KBM-7 (cell line): ENCODE measurements at regions not wholly inside any gene's neighbourhood (a gene's known extent, or its start where the extent isn't known, plus 50 kb on each side); places are given as distances from the start of the nearest gene placed in this dataset.

Experiments
- DNase-seq: peaks from one replicate; pipeline ENCODE4 v3.0.0-alpha.2; 2015
- in situ Hi-C: fragments of 300-500 bp; cut with MboI; formaldehyde crosslinking; loops from 2 replicates; pipeline ENCODE4 v1.14.3; 2020; ENCODE audit warnings: low sequenced_read_pairs, low pct_unique_long_range_greater_than_20kb, mixed read lengths

DNA sequence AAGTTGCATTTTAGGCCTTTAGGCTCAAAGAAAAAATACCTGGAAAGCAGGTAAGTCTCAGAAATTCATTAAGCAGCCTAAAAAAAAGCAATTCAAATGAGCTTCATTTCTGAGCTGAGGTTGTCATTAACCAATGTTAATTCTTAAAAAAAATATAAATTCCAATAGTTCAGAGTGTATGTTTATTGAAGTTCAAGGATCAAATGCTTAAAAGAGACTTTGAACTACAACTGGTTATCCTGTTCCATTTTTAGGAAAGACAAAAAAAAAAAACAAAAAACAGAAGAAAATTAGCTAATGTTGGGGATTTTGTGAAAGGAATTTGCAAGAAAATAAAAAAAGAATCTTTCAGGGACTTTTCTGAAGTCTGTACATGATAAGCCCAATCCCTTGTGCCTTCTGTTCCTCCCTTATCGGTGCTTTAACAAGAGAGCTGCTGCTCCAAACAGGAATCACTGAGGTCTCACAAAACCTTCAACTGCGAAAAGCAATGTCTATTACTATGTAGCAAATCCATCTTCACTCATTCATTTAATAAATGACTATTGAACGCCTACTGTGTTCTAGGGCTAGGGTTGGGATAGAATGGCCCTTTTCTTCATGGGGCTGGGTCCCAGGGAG, 90.3 kb downstream of the FOXF2 start:
- no peak for DNase-seq

DNA sequence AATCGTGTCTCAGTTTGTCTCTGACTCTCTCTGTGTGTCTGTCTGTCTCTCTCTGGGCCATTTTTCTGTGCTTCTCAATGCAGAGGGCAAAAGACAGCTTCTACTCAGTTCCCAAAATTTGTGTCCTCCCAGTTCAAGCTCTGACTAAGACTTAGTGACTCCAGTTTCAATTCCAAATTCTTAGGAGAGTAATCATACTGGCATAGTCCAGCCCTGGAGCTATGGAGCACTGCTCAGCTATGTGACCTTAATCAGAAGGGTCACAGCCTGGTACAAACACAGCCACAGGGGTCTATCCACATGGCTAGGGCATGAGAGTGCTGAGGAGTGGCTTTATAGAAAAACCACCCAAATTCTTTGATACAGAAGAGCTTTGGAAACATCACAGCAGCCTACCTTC, 91.9 kb downstream of the FOXF2 start:
- no peak for DNase-seq

More for the DNA sequence above, 90.3 kb downstream of the FOXF2 start:
- in situ Hi-C loops = no loop called here

DNA sequence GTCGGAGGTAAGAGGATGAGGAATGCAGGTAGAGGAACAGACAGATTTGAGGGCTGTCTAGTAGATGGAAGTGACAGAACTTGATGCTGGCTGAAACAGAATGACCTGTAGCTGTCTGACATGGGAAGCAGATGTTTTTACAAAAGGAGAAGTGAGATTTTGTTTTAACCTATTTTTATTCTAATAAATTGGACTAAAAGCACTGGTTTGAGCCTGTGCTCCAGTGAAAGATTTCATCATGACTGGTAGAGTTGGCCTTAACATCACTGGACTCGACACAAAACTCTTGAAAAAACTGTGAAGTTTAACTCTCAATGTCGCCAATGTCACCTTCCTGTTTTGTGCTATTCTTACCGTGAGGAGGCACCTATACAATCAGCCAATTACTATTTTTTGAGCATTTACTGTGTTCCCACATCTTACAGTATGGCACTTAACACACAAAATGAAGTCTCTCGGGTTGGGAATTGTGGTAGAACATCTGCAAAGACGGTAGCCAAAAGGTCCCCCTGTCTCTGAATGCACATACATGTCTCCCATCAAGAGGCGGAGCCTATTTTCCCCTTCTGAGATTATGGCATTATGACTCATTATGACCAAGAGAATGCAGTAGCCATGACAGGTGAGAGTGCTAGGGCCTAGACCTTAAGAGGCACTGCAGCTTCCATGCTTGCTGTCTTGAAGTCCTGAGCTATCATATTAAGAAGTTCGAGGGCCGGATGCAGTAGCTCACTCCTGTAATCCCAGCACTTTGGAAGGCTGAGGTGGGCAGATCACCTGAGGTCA, 93.2 kb downstream of the FOXF2 start:
- DNase-seq = no peak
- in situ Hi-C loops = no loop called here

More for the DNA sequence above, 91.9 kb downstream of the FOXF2 start:
- in situ Hi-C loops = no loop called here

DNA sequence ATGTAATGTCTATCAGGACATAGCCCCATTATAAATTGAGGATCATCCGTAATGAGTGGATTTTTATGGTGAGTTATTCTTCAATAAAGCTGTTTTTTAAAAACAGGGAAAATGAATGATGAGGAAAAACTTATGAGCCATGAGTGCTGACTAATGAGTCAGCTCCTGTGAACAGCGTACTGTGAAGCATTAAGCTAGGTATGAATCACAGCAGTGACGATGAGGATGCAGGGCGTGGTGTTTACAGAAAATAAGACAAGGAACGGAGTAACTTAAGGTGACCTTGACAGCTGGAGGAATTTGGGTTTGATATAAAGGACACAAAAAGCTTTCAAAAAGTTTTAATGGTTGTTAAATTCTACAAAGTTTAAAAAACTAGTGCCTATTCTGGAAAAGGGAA, 96.3 kb downstream of the FOXF2 start:
- no peak for DNase-seq

DNA sequence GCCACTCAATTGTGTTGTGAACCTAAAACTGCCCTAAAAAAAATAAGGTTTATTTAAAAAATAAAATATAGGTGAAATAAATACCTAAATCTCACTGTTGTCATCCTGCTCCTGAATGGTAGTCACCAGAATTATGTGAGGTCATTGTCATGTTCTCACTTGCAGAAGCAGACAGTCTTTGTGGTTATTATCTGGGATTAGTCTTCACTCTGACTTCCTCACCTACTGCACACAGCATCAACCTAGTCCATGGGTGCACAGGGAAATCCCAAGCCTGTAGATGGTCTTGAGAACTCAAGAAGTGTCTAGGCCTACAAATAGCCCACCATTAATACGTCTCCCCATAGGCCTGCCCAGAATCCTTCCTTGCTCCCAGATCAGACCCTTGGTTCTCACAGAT, 97.0 kb downstream of the FOXF2 start:
- in situ Hi-C loops = no loop called here
- no peak for DNase-seq

More for the DNA sequence above, 96.3 kb downstream of the FOXF2 start:
- in situ Hi-C loops = no loop called here

DNA sequence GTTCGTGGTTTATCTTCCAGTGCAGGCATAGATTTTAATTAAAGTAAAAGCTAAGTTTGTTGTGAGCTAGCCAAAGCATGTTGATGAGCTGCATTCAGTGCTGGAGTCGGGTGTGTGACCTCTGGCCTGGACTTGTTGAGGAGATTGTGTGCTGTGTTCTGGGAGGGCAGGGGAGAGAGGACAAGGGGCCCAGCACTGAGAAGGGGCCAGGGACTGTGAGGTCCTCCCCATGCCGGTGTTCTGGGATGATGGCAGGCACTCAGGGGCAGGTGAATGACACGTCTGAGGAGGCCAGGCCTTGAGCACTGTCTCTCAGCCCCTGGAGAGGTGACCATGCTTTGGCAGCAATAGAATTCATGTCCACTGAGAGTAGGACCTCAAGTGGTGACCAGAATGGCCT, 97.9 kb downstream of the FOXF2 start:
- DNase-seq = no peak
- in situ Hi-C loops = no loop called here

DNA sequence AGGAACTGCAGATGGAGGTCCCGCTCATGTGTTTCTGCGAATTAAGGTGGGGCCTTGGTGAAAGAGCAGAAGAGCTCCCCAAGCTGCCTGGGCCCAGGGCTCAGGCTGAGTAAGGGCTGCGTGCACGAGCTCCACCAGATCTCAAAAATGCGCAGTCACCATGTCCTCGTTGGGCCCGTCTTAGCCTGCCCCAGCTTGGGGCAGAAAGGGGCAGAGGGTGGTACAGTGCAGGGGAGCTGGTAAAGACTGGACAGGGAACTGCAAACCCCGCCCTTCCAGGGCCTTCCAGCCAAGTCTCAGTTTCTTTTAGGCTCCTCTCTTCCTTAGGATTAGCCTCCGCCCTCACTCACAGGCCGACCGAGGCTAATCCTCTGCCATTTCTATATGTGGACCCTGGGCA, 101.6 kb downstream of the FOXF2 start:
- in situ Hi-C loops = no loop called here

DNA sequence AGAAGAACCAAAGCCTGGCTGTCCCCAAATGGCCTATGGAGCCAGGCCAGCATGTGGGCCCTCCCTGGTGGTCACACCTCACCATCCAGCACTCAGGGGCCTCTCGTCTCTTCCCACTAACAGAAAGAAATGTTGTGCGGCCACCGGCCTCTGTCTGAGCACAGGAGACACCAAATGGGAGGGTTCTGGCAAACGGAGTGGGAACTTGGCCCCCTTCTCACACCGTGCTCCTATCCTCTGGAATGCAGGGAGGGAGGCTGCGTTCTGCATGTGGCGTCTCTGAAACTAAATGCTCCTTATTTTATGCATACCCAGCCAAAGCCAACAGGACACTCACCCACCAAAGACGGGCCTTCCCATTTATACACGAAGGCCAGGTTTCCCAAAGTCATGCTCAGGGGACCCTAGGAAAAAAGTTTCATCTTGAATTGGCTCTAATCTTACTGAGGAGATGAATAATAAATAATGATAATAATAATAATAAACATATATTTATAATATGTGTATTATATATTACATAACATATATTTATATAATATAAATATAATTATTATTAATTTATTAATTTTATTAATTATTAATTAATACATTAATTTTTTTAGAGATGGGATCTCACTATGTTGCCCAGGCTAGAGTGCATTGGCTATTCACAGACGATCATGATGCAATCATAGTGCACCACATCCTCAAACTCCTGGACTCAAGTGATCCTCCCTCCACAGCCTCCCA, 102.4 kb downstream of the FOXF2 start:
- in situ Hi-C loops = no loop called here
- no peak for DNase-seq

More for the DNA sequence above, 101.6 kb downstream of the FOXF2 start:
- no peak for DNase-seq

DNA sequence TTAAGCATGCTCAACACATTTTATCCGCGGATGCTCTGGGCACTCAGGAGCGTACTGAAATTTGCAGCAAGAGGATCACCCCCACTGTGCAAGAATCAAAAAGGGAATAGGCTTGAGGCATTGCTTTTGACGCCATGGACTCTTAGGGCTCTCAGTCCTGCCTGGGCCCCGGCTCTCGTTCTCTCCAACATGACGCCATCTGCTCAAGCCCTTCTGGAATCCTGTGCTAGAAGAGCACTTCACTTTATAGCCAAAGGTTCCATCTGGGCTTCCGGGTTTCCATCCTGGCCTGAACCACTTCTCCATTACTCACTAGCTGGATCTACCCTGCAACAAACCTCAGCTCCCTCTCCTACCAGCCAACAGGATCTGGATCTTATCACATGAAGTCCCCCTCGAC, 105.3 kb downstream of the FOXF2 start:
- no peak for DNase-seq
- in situ Hi-C loops = no loop called here

DNA sequence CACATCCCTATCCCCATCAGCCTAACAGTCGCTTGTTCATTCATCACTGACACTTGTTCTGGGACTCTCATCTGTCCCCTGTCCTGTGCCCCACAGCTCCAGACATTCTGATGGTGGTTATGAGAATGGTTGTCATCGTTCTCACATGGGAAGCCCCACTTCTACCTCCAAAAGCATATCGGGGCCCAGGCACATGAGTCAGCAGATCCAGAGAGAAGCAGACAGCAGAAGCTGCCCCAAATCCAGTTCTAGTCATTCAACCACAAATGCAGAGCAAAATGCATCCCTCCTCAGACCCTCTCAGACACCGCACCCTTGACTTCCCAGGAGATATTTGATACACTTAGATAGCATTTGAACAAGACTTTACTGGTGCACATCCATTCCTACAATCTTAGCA, 106.0 kb downstream of the FOXF2 start:
- in situ Hi-C loops = no loop called here
- no peak for DNase-seq

DNA sequence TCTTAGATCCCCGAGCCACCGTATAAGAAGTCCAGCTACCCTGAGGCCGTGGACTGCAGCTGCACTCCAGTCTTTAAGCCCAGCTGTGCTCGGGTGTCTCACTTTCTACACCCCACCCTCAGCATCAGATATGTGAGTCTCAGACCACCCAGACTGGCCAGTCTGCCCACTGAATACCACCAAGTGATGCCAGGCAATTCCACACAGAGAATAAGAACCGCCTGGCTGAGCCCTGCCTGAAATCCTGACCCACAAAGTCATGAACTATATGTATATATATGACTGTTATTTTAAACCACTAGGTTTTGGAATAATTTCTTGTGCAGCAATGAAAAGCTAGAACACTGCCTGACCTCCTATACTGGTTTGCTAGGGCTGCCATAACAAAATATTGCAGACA, 106.7 kb downstream of the FOXF2 start:
- no peak for DNase-seq
- in situ Hi-C loops = no loop called here

DNA sequence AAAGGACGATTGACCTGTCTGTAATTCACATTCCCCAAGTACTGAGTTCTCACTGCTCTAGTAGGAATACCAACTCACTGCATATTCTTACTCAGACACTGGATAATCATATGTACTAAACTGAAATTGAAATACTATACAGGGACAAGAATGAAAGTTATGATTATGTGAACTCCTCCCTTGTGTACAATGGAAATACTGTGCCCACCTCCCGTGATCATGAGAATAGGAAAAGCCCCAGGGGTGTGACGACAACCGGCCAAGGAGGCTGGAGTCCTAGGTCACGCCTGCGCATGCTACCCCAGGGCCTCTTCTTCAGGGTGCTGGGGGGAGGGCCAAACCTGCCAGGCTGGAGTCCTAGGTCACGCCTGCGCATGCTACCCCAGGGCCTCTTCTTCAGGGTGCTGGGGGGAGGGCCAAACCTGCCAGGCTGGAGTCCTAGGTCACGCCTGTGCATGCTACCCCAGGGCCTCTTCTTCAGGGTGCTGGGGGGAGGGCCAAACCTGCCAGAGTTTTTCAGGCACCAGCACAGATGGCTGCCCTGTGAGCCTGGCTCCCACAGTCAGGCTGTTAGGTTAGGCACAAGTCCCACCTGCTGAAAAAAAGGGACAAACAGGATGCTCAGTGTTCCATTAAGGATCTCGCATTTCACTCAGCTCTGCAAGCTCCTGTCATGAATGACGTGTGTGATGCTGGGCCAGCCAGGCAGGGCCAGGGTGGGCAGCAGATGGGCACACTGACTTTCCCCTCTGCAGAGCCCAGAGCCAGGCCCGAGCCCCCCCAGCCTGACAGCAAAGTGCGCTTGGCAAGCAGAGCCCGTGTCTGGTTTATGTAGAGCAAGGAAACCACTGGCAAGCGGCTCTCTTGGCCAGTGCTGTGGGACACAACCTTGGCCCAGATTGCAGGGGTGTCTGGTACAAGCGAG, 107.7 kb downstream of the FOXF2 start:
- no peak for DNase-seq
- in situ Hi-C loops = no loop called here

DNA sequence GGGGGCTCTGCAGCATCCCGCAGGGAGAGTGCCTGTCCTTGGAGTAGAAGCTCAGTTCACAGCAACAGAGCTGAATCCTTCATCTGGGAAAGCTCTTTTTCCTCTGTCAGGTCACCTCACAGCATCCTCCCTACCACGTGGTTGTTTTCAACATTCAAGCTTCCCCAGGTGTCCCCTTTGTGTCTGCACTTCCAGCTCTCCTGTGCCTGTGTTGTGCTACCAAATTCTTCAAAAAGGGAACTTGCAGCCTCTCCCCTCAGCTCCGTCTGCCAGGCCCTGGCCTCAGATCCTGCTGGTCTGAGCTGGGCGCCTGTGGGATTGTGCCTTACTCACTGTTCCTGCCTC, 108.4 kb downstream of the FOXF2 start:
- in situ Hi-C loops = no loop called here
- no peak for DNase-seq

DNA sequence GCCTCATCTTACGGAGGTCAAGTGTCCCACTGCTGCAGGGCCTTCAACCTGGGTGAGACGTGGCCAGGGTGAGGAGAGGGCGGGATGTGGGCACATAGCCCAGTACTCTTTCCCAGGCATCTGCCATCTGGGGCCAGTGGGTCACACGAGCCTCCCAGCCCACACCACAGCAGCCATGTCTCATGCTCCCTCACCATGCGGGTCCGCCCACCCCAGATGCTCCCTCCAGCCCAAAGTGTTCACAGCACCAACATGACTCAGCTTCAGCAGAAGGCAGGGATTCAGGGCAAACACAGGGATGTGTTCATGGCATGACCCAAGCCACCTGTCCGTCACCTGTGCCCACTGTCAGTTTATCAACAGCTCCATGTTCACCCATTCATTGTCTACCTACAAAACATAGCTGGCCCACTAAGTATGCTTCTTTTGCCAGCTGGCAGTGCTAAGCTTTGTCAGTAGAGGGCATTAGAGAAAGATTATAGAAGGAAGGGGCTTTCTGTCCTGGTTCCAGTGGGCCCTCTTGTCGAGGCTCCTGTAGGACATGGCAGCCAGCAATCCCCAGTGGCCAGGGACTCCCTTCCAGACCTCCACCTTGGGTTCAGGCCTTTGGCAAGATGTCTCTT, 109.2 kb downstream of the FOXF2 start:
- no peak for DNase-seq
- in situ Hi-C loops = no loop called here

DNA sequence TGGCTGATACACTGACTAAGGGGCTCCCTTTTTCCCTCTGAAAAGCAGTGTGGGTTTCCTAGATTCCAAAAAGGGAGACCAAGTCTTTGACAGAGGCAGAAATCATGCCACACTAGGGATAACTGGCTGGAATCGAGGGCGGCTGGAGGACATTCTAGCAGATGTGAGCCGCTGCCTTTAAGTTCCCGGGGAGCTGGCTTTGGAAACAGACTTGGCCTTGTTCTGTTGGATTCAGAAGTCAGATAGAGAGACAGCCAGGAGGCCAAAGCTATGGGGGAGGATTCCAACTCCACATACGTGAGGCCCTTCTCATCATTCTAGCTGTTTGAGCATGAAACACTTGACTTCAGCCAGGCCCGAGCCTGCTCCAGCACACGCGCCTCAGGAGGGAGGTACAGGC, 109.9 kb upstream of the FOXC1 start:
- in situ Hi-C loops = no loop called here
- no peak for DNase-seq

DNA sequence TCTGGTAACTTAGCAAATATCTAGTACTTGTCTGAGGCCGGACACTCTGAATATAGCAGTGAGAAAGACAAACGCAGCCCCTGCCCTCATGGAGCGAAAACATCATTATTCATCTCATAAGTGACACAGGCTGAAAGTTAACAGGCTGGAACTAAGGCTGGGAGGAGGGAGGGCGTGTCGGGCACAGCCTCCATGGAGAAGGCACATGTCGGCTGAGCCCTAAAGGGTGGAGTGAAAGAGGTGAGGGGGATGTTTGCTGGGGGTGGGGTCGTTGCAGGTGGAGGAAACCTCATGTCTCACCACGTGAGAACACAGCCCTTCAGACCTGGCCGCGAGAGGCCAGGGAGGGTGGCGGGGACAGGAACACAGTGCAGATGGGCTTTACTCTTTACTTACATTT, 108.8 kb upstream of the FOXC1 start:
- no peak for DNase-seq
- in situ Hi-C loops = no loop called here

DNA sequence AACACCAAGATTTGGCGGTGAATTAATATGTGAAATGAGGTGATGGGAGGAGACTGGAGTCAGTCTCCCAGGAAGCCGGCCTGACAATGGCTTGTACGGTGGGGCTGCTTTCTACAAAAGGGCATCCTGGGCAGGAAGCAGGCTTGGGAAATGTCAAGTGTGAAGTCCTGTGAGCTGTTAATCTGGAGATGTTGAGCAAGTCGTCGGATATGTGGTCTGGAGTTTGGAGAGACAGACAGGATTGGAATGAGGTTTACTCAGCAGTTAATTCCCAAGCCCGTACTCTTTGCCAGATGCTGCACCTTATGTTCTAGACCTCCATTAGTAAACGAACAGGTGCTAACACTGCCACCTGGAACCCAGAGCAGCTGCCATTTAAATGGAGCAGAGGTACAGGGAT, 107.7 kb upstream of the FOXC1 start:
- in situ Hi-C loops = no loop called here

DNA sequence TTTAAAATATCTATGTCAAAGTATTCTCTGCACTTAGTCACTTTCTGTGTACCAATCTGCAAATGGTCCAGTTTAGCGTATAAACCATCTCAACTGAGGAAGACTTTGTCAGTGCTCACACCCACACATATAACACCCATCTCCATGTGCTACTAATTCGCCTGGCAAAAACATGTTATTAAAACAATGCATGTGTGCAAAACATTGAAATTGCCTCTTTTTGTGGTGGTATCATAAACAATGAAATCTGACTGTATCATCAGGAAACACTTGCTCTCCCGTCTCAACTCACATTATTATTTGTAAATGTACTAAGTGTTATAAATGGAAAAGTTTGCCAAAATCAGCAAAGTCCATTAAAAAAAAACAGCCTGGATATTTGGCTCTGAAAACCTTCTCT, 105.9 kb upstream of the FOXC1 start:
- in situ Hi-C loops = no loop called here

More for the DNA sequence above, 107.7 kb upstream of the FOXC1 start:
- no peak for DNase-seq

DNA sequence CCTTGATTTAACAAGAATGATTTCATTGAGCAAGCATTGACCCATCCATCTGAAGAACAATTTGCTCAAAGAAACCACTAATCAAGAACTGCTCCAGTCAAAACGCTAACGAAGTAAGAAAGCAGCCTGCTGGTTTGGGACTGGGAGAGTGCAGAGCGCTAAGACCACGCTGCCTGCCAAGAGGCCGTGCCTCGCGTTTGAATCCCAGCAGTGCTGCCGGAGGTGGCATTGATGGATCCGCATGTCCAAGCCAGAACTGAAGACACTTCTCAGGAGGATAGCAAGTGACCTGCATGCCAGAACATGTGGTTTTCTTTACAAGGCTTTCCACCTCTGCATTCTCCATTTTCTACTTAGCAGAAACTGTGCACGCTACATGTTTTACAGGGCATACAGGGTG, 105.2 kb upstream of the FOXC1 start:
- in situ Hi-C loops = no loop called here
- no peak for DNase-seq

More for the DNA sequence above, 105.9 kb upstream of the FOXC1 start:
- DNase-seq = no peak
